HCT116 (cell line): ENCODE measurements at regions not wholly inside any gene's neighbourhood (a gene's known extent, or its start where the extent isn't known, plus 50 kb on each side); places are given as distances from the start of the nearest gene placed in this dataset.

Experiments
- ATAC-seq: fragments of 200-7000 bp; cut with Tn5 transposase; 2 replicates; pipeline ENCODE4 v1.9.1; 2020; ENCODE audit warnings: mild to moderate bottlenecking, moderate library complexity
- BruUV-seq: library from RNA; stranded (reverse); fragments of 400-500 nt; replicated peaks from 2 replicates; lab custom pipeline; 2021; lab: Mats Ljungman, UMichigan
- CTCF ChIA-PET: fragments of 300-600 bp; sonication (Branson Sonifier 250); formaldehyde crosslinking; loops from one replicate; lab custom pipeline; 2021; ENCODE audit warnings: antibody characterized with exemption; lab: Charles Lee
- POLR2A ChIA-PET: fragments of 300-600, 350-600 bp; sonication (Branson Sonifier 250); formaldehyde crosslinking; loops from one replicate; lab custom pipeline; 2021; ENCODE audit warnings: antibody characterized with exemption; lab: Charles Lee
- RAD21 ChIA-PET, 2 experiments: fragments of 300-600 bp; sonication (Branson Sonifier 250); formaldehyde crosslinking; loops; one replicate each; lab custom pipeline; 2023; ENCODE audit warnings: low total read pairs in 2 of 2; ENCODE audit not compliant: uncharacterized antibody in 2 of 2, unreplicated experiment in 2 of 2, low non-redundant PET in 1 of 2; lab: Charles Lee
- DNase-seq: peaks from one replicate; pipeline ENCODE4 v3.0.0-alpha.2; 2010; ENCODE audit warnings: low read depth, low spot score
- H2AFZ ChIP-seq: fragments of 200-600 bp; shearing (Covaris generic), sonication (generic); 2 replicates; pipeline ENCODE4 v1.6.1; 2017; ENCODE audit warnings: low read depth, mixed run types, mixed read lengths, antibody characterized with exemption, low read length; ENCODE audit not compliant: poor library complexity, severe bottlenecking
- H3K27ac ChIP-seq: 2 replicates; pipeline ENCODE4 v1.5.1; 2012; ENCODE audit warnings: low read depth, low read length
- H3K27me3 ChIP-seq: fragments of 200-600 bp; sonication (generic); 2 replicates; pipeline ENCODE4 v1.6.1; 2016; ENCODE audit warnings: mixed run types, low read length, mixed read lengths; ENCODE audit not compliant: insufficient read depth
- H3K36me3 ChIP-seq, 2 experiments: fragments of 200-500 bp in 1 of 2; fragments of 200-600 bp in 1 of 2; sonication (Bioruptor generic) in 1 of 2; sonication (generic) in 1 of 2; 2 replicates each; pipeline versions ENCODE4 v1.5.1 to v1.6.1; 2014 to 2016; ENCODE audit warnings: low read length in 2 of 2, inconsistent platforms in 1 of 2, mixed read lengths in 1 of 2, mixed run types in 1 of 2; ENCODE audit not compliant: insufficient read depth in 2 of 2, control insufficient read depth in 1 of 2
- H3K4me1 ChIP-seq, 2 experiments: fragments of 200-600 bp in 1 of 2; sonication (generic) in 1 of 2; 2 replicates each; pipeline versions ENCODE4 v1.5.1 to v1.6.1; 2012 to 2017; ENCODE audit warnings: low read length in 2 of 2, inconsistent platforms in 1 of 2, mild to moderate bottlenecking in 1 of 2, mixed read lengths in 1 of 2, mixed run types in 1 of 2, moderate library complexity in 1 of 2; ENCODE audit not compliant: insufficient read depth in 2 of 2, control insufficient read depth in 1 of 2
- H3K4me2 ChIP-seq: fragments of 200-600 bp; sonication (generic); 2 replicates; pipeline ENCODE4 v1.6.1; 2017; ENCODE audit warnings: mixed run types, low read length, mixed read lengths
- H3K4me3 ChIP-seq, 2 experiments: fragments of 200-600 bp in 1 of 2; sonication (generic) in 1 of 2; replicated peaks in 1 of 2; 2 replicates each; pipeline ENCODE4 v1.5.1; 2011 to 2016; ENCODE audit warnings: low read length in 2 of 2, control low read depth in 1 of 2, low read depth in 1 of 2, mild to moderate bottlenecking in 1 of 2, mixed read lengths in 1 of 2, mixed run types in 1 of 2
- H3K79me2 ChIP-seq: fragments of 200-600 bp; sonication (generic); 2 replicates; pipeline ENCODE4 v1.6.1; 2017; ENCODE audit warnings: mild to moderate bottlenecking, mixed run types, low read length, moderate library complexity, mixed read lengths; ENCODE audit not compliant: insufficient read depth
- H3K9ac ChIP-seq: fragments of 200-600 bp; sonication (generic); 2 replicates; pipeline ENCODE4 v1.6.1; 2016; ENCODE audit warnings: low read length, mixed read lengths
- H3K9me2 ChIP-seq: fragments of 200-600 bp; sonication (generic), shearing (Covaris generic); 2 replicates; pipeline ENCODE4 v1.6.1; 2017; ENCODE audit warnings: mixed run types, mild to moderate bottlenecking, moderate library complexity; ENCODE audit not compliant: insufficient read depth
- H3K9me3 ChIP-seq, 2 experiments: fragments of 200-500 bp in 1 of 2; fragments of 200-600 bp in 1 of 2; sonication (Bioruptor generic) in 1 of 2; sonication (generic) in 1 of 2; 2 replicates each; pipeline ENCODE4 v1.6.1; 2014 to 2017; ENCODE audit warnings: low read length in 2 of 2, mixed read lengths in 2 of 2, inconsistent platforms in 1 of 2, low read depth in 1 of 2, mild to moderate bottlenecking in 1 of 2, mixed run types in 1 of 2, moderate library complexity in 1 of 2; ENCODE audit not compliant: control insufficient read depth in 1 of 2, insufficient read depth in 1 of 2
- H4K20me1 ChIP-seq: fragments of 200-600 bp; sonication (generic), shearing (Covaris generic); 2 replicates; pipeline ENCODE4 v1.6.1; 2017; ENCODE audit warnings: mixed run types, mild to moderate bottlenecking, moderate library complexity; ENCODE audit not compliant: insufficient read depth
- ATF3 ChIP-seq: IDR thresholded peaks from 2 replicates; pipeline ENCODE4 v1.6.1; 2012
- CBX3 ChIP-seq: IDR thresholded peaks from 2 replicates; pipeline ENCODE4 v1.6.1; 2012; ENCODE audit warnings: low read depth
- CEBPB ChIP-seq: IDR thresholded peaks from 2 replicates; pipeline ENCODE4 v1.6.1; 2012; ENCODE audit warnings: low read depth
- EGR1 ChIP-seq: IDR thresholded peaks from 2 replicates; pipeline ENCODE4 v1.6.1; 2012; ENCODE audit warnings: low read depth
- EZH2phosphoT487 ChIP-seq: fragments of 200-600 bp; IDR thresholded peaks from 2 replicates; pipeline ENCODE4 v1.6.1; 2018; ENCODE audit warnings: antibody characterized with exemption, borderline replicate concordance
- MAX ChIP-seq: IDR thresholded peaks from 2 replicates; pipeline ENCODE4 v1.6.1; 2012
- POLR2A ChIP-seq: IDR thresholded peaks from 2 replicates; pipeline ENCODE4 v1.7.0; 2011; ENCODE audit warnings: borderline replicate concordance; ENCODE audit not compliant: insufficient read depth, insufficient read length; ENCODE audit errors: extremely low read depth
- SP1 ChIP-seq: IDR thresholded peaks from 2 replicates; pipeline ENCODE4 v1.6.1; 2012; ENCODE audit warnings: low read depth
- SRF ChIP-seq: IDR thresholded peaks from 2 replicates; pipeline ENCODE4 v1.6.1; 2012; ENCODE audit warnings: low read depth
- ZBTB33 ChIP-seq: IDR thresholded peaks from 2 replicates; pipeline ENCODE4 v1.6.1; 2011; ENCODE audit warnings: mild to moderate bottlenecking, low read length, moderate library complexity; ENCODE audit not compliant: insufficient replicate concordance; ENCODE audit errors: extremely low read depth
- intact Hi-C: fragments of 100-400 bp; cut with micrococcal nuclease; formaldehyde crosslinking; loops from 2 replicates; pipeline ENCODE4 v1.10.0; 2022

DNA sequence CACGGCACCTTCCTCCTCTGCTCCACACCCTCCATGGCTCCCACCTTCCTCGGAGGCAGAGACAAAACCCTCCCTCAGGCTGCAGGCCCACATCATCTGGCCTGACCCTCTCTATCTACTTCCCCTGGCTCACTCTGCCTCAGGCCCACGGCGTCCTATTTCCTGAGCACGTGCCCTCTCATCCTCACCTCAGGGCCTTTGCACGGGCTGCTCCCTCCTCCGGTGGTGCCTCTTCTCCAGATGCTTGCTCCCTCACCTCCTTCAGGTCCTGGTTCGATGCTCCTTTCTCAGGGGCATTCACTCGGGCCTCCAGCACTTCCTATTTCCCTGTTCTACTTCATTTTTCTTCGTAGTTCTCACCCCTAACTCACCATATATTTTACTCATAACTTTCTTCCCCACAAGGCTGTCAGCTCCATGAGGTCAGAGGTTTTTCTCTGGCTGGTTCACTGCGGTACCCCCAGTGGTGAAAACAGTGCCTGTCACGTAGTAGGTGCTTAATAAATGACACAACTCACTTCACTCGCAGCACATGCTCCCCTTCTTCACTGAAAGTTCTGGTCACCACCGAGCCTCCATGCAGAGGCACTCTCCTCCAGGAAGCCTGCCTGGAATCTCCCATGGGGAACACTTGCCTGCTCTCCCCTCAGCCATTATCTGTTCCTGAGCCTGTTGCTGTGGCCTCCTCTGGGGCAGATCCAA, 130.7 kb downstream of the WNT7A start:
- Histone ChIP-seq H3K27ac (no peak overlapping the region), H3K9me3 (no peaks in the 10 kb centered on the region), H3K79me2 (no peaks in the 10 kb centered on the region), H4K20me1 (no peaks in the 10 kb centered on the region), H3K36me3 (no peaks in the 10 kb centered on the region), H3K4me1 (no peaks in the 10 kb centered on the region), H3K4me2 (no peak overlapping the region), H3K4me3 (no peak overlapping the region), H3K27me3 (no peaks in the 10 kb centered on the region), H3K9ac (no peak overlapping the region), H2AFZ (no peak overlapping the region), H3K9me2 (no peaks in the 10 kb centered on the region)
- ATAC-seq (no peak), DNase-seq (no peak)
- RAD21 ChIA-PET: no interaction called here
- POLR2A ChIA-PET: no interaction called here
- CTCF ChIA-PET: no interaction called here
- intact Hi-C loops: no loop called here
- BruUV-seq: no TSS peak
- TF ChIP-seq CBX3 (no peak), SRF (no peak), ATF3 (no peak), CEBPB (no peak), EGR1 (no peak), EZH2phosphoT487 (no peak), MAX (no peak), ZBTB33 (no peak), POLR2A (no peak), SP1 (no peak)
